SK-N-MC (cell line): ENCODE measurements at regions not wholly inside any gene's neighbourhood (a gene's known extent, or its start where the extent isn't known, plus 50 kb on each side); places are given as distances from the start of the nearest gene placed in this dataset.

Source experiments
- DNase-seq: peaks from one replicate; pipeline ENCODE4 v3.0.0-alpha.2; 2011; ENCODE audit warnings: low read depth, low spot score
- H3K27ac ChIP-seq: fragments of 200-600 bp; sonication (generic); 2 replicates; pipeline ENCODE4 v1.5.1; 2016; ENCODE audit warnings: mixed run types
- H3K36me3 ChIP-seq: fragments of 200-600 bp; sonication (generic); 2 replicates; pipeline ENCODE4 v1.6.1; 2017; ENCODE audit warnings: antibody characterized with exemption, low read length, mixed read lengths; ENCODE audit not compliant: insufficient read depth
- H3K4me3 ChIP-seq: fragments of 200-600 bp; sonication (generic); 2 replicates; pipeline ENCODE4 v1.5.1; 2016
- H3K9ac ChIP-seq: fragments of 200-600 bp; sonication (generic); 2 replicates; pipeline ENCODE4 v1.8.0; 2017; ENCODE audit warnings: mixed run types, mixed read lengths; ENCODE audit not compliant: insufficient read length
- H3K9me3 ChIP-seq: fragments of 200-600 bp; sonication (generic); 2 replicates; pipeline ENCODE4 v1.6.1; 2017; ENCODE audit warnings: low read depth, mild to moderate bottlenecking, antibody characterized with exemption, low read length, moderate library complexity, mixed read lengths
- EZH2 ChIP-seq: fragments of 200-600 bp; sonication (generic); IDR thresholded peaks from one replicate; pipeline ENCODE4 v1.6.1; 2017; ENCODE audit warnings: antibody characterized with exemption
- FOXP2 ChIP-seq: optimal IDR thresholded peaks from 2 replicates; pipeline ENCODE3; 2011; ENCODE audit warnings: mild to moderate bottlenecking, moderate library complexity; ENCODE audit not compliant: insufficient read depth; ENCODE audit errors: extremely low read length, control extremely low read depth
- POLR2AphosphoS5 ChIP-seq: IDR thresholded peaks from 2 replicates; pipeline ENCODE4 v1.6.1; 2012; ENCODE audit warnings: mild to moderate bottlenecking, low read depth, low read length, borderline replicate concordance

- Histone ChIP-seq H3K36me3 (no peaks in the 10 kb centered on the region), H3K27ac (no peak overlapping the region), H3K9me3 (no peaks in the 10 kb centered on the region), H3K9ac (no peak overlapping the region), H3K4me3 (no peak overlapping the region)
- DNase-seq = no peak
- TF ChIP-seq FOXP2 (no peak), EZH2 (no peak), POLR2AphosphoS5 (no peak)
Measured at GRCh38 chr7:54904986-54905385, 113.8 kb upstream of the EGFR start.

GRCh38 chr7:54906963-54907362, 111.9 kb upstream of the EGFR start:
- Histone ChIP-seq H3K9me3 (no peaks in the 10 kb centered on the region), H3K36me3 (no peaks in the 10 kb centered on the region), H3K9ac (no peak overlapping the region), H3K4me3 (no peak overlapping the region), H3K27ac (no peak overlapping the region)
- no peak for DNase-seq
- TF ChIP-seq POLR2AphosphoS5 = no peak
- TF ChIP-seq FOXP2 = no peak
- TF ChIP-seq EZH2 = no peak

GRCh38 chr7:54907981-54908380, 110.8 kb upstream of the EGFR start:
- Histone ChIP-seq H3K9ac (no peak overlapping the region), H3K36me3 (no peaks in the 10 kb centered on the region), H3K27ac (no peak overlapping the region), H3K4me3 (no peak overlapping the region), H3K9me3 (no peaks in the 10 kb centered on the region)
- DNase-seq = no peak
- TF ChIP-seq POLR2AphosphoS5 = no peak
- no peak for TF ChIP-seq EZH2
- no peak for TF ChIP-seq FOXP2

- Histone ChIP-seq H3K27ac (no peak overlapping the region), H3K9ac (no peak overlapping the region), H3K36me3 (no peaks in the 10 kb centered on the region), H3K9me3 (no peaks in the 10 kb centered on the region), H3K4me3 (no peak overlapping the region)
- TF ChIP-seq FOXP2 (no peak), EZH2 (no peak), POLR2AphosphoS5 (no peak)
- DNase-seq = no peak
Measured at GRCh38 chr7:54908760-54909438, 109.9 kb upstream of the EGFR start.

- no peaks in the 10 kb centered on the region for H3K9me3 ChIP-seq
- no peak overlapping the region for H3K4me3 ChIP-seq
- H3K9ac ChIP-seq = no peak overlapping the region
- H3K36me3 ChIP-seq = no peaks in the 10 kb centered on the region
- no peak for DNase-seq
- TF ChIP-seq POLR2AphosphoS5 = no peak
- no peak for TF ChIP-seq FOXP2
- TF ChIP-seq EZH2 = no peak
- no peak overlapping the region for H3K27ac ChIP-seq
Measured at GRCh38 chr7:54915870-54916598, 102.8 kb upstream of the EGFR start.

- no peaks in the 10 kb centered on the region for H3K36me3 ChIP-seq
- no peak overlapping the region for H3K27ac ChIP-seq
- TF ChIP-seq POLR2AphosphoS5 (no peak), EZH2 (no peak), FOXP2 (no peak)
- no peaks in the 10 kb centered on the region for H3K9me3 ChIP-seq
- H3K9ac ChIP-seq = no peak overlapping the region
- no peak overlapping the region for H3K4me3 ChIP-seq
- DNase-seq = no peak
Measured at GRCh38 chr7:54917613-54918391, 101.0 kb upstream of the EGFR start.

- TF ChIP-seq FOXP2 (no peak), EZH2 (no peak), POLR2AphosphoS5 (no peak)
- no peak overlapping the region for H3K9ac ChIP-seq
- no peak for DNase-seq
- H3K4me3 ChIP-seq = no peak overlapping the region
- H3K27ac ChIP-seq = no peak overlapping the region
- no peaks in the 10 kb centered on the region for H3K9me3 ChIP-seq
- H3K36me3 ChIP-seq = no peaks in the 10 kb centered on the region
Measured at GRCh38 chr7:54921116-54921515, 97.7 kb upstream of the EGFR start.

- TF ChIP-seq POLR2AphosphoS5 (no peak), EZH2 (no peak), FOXP2 (no peak)
Measured at GRCh38 chr7:54931532-54931931, 87.3 kb upstream of the EGFR start.

More at GRCh38 chr7:54931532-54931931, 87.3 kb upstream of the EGFR start:
- DNase-seq = no peak
- H3K9me3 ChIP-seq = no peaks in the 10 kb centered on the region
- no peaks in the 10 kb centered on the region for H3K36me3 ChIP-seq
- no peak overlapping the region for H3K4me3 ChIP-seq
- no peak overlapping the region for H3K9ac ChIP-seq
- no peak overlapping the region for H3K27ac ChIP-seq
